Endothelial cell (in vitro differentiated cells): ENCODE measurements at regions not wholly inside any gene's neighbourhood (a gene's known extent, or its start where the extent isn't known, plus 50 kb on each side); places are given as distances from the start of the nearest gene placed in this dataset.

Experiments used
- DNase-seq: peaks from one replicate; pipeline ENCODE4 v3.0.0; 2021; ENCODE audit warnings: low spot score
- H3K27ac Mint-ChIP-seq: one replicate; pipeline ENCODE4 v1.8.0; 2021; ENCODE audit warnings: mixed read lengths, inconsistent platforms; ENCODE audit not compliant: unreplicated experiment
- H3K27me3 Mint-ChIP-seq: one replicate; pipeline ENCODE4 v1.8.0; 2021; ENCODE audit warnings: mild to moderate bottlenecking, moderate library complexity, mixed read lengths, inconsistent platforms; ENCODE audit not compliant: unreplicated experiment
- H3K36me3 Mint-ChIP-seq: one replicate; pipeline ENCODE4 v1.8.0; 2021; ENCODE audit warnings: mild to moderate bottlenecking, low read depth, mixed read lengths, inconsistent platforms; ENCODE audit not compliant: unreplicated experiment
- H3K4me1 Mint-ChIP-seq: one replicate; pipeline ENCODE4 v1.8.0; 2021; ENCODE audit warnings: mild to moderate bottlenecking, mixed read lengths, inconsistent platforms; ENCODE audit not compliant: unreplicated experiment
- H3K4me3 Mint-ChIP-seq: one replicate; pipeline ENCODE4 v1.8.0; 2021; ENCODE audit warnings: mild to moderate bottlenecking, mixed read lengths, inconsistent platforms; ENCODE audit not compliant: unreplicated experiment
- H3K9me3 Mint-ChIP-seq: one replicate; pipeline ENCODE4 v1.8.0; 2021; ENCODE audit warnings: mixed read lengths, inconsistent platforms; ENCODE audit not compliant: unreplicated experiment
- TF ChIP-seq, protein P1 (sequence below): fragments of 200-600 bp; sonication (generic); IDR thresholded peaks from one replicate; pipeline ENCODE4 v1.5.0; 2021; ENCODE audit warnings: antibody characterized with exemption; ENCODE audit not compliant: unreplicated experiment

- Mint-ChIP-seq H3K27ac (no peak overlapping the region), H3K9me3 (no peaks in the 10 kb centered on the region), H3K4me1 (no peaks in the 10 kb centered on the region), H3K27me3 (no peaks in the 10 kb centered on the region), H3K4me3 (no peak overlapping the region), H3K36me3 (no peaks in the 10 kb centered on the region)
- DNase-seq: no peak
- TF ChIP-seq, protein P1, sequence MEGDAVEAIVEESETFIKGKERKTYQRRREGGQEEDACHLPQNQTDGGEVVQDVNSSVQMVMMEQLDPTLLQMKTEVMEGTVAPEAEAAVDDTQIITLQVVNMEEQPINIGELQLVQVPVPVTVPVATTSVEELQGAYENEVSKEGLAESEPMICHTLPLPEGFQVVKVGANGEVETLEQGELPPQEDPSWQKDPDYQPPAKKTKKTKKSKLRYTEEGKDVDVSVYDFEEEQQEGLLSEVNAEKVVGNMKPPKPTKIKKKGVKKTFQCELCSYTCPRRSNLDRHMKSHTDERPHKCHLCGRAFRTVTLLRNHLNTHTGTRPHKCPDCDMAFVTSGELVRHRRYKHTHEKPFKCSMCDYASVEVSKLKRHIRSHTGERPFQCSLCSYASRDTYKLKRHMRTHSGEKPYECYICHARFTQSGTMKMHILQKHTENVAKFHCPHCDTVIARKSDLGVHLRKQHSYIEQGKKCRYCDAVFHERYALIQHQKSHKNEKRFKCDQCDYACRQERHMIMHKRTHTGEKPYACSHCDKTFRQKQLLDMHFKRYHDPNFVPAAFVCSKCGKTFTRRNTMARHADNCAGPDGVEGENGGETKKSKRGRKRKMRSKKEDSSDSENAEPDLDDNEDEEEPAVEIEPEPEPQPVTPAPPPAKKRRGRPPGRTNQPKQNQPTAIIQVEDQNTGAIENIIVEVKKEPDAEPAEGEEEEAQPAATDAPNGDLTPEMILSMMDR: no peak
These were observed 272.5 kb upstream of the CWC22 start for GRCh38 chr2:180279581-180279980.

DNA sequence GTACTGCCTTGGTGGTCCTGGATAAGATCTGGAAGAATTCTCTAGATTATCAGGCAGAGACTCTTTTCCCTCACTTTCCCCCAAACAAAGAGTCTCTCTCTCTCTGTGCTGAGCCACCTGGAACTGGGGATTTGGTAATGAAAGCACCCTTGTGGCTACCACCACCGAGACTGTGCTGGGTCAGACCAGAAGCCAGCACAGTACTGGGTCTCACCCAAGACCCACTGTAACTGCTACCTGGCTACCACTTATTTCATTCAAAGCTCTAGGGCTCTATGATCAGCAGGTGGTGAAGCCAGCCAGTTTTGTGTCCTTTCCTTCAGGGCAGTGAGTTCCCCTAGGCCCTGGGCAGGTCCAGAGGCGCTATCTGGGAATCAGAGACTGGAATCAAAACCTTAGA, 269.6 kb upstream of the CWC22 start:
- TF ChIP-seq, protein P1: no peak
- H3K36me3 Mint-ChIP-seq: no peaks in the 10 kb centered on the region
- H3K4me1 Mint-ChIP-seq: no peaks in the 10 kb centered on the region
- H3K9me3 Mint-ChIP-seq: no peaks in the 10 kb centered on the region
- no peak overlapping the region for H3K27ac Mint-ChIP-seq
- no peak overlapping the region for H3K4me3 Mint-ChIP-seq
- no peaks in the 10 kb centered on the region for H3K27me3 Mint-ChIP-seq
- DNase-seq: no peak

GRCh38 chr2:180268006-180268405, 260.9 kb upstream of the CWC22 start:
- Mint-ChIP-seq H3K4me1 (no peaks in the 10 kb centered on the region), H3K27ac (no peak overlapping the region), H3K4me3 (no peak overlapping the region), H3K27me3 (peaks cover 4% of the 10 kb centered on the region), H3K36me3 (no peaks in the 10 kb centered on the region), H3K9me3 (no peaks in the 10 kb centered on the region)
- TF ChIP-seq, protein P1: no peak
- no peak for DNase-seq

DNA sequence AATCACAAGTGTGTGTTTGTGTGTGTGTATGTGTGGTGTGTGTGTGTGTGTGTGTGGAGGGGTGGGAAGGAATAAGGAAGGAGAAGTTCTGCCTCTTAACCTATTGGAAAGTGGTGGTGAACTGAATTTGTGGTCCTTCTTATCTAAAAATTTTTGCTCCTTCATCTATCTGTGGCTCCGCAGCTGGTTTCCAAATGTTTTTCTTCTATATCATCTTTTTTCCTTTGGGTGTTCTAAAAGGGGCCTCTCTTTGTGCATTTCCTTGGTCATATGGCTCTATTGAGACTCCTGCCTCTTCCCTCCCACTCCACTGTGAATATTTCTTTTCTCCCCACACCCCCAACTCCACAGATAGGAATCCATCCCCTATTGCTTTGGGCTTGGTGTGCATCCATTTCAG, 254.9 kb upstream of the CWC22 start:
- Mint-ChIP-seq H3K9me3 (no peaks in the 10 kb centered on the region), H3K27ac (no peak overlapping the region), H3K27me3 (peaks cover 4% of the 10 kb centered on the region), H3K36me3 (no peaks in the 10 kb centered on the region), H3K4me3 (no peak overlapping the region), H3K4me1 (no peaks in the 10 kb centered on the region)
- TF ChIP-seq, protein P1: no peak
- no peak for DNase-seq

DNA sequence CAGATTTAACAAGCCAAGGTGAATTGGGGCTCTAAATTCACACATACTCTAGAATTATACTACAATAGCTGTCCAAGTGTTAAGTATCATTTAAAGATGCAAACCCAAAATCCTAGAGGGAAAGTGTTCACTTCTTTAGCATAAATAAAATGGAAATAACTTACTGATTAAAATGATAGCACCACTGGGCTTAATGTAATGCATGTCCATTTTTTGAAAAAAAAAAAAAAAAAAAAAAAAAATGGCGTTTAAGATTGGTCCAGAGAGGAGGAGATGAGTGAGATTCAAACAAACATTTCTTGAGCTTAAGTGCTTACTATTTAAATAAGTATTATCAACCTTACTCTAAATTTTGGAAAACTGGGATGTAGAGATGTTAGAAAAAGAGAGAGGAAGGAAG, 251.5 kb upstream of the CWC22 start:
- H3K4me1 Mint-ChIP-seq: no peaks in the 10 kb centered on the region
- no peak overlapping the region for H3K4me3 Mint-ChIP-seq
- H3K9me3 Mint-ChIP-seq: no peaks in the 10 kb centered on the region
- no peaks in the 10 kb centered on the region for H3K36me3 Mint-ChIP-seq
- no peaks in the 10 kb centered on the region for H3K27me3 Mint-ChIP-seq
- H3K27ac Mint-ChIP-seq: no peak overlapping the region
- no peak for DNase-seq
- TF ChIP-seq, protein P1: no peak
